ENCODE measurements at regions not wholly inside any gene's neighbourhood (a gene's known extent, or its start where the extent isn't known, plus 50 kb on each side); places are given as distances from the start of the nearest gene placed in this dataset.

DNA sequence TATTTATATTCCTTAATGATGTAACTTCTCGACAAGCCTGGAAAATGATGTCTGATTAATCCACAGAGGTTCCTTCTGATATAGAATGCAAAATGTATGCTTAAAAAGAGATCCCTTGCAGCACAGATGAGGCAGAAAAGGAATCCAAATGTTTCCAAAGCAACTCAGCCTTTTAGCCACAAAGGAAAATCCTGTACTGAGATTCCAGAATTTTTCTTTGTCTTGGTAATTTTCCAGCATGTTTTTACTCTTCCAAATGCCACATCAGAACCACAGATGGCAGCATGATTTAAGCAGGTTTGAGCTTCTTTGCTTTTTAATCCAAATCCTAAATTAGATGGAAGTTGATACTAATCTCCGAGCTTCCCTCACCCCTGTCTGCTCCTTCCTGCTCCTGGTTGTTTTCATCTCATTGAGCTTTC is 176.4 kb upstream of the PALMD start:
- no peak for TF ChIP-seq GABPA (IDR thresholded peaks at IDR 0.05; ENCODE audit: low read depth)
- TF ChIP-seq CTCF (IDR thresholded peaks at IDR 0.05; ENCODE audit: insufficient read depth, low read length), result no peak

All from HL-60 (cell line).